ENCODE measurements at regions not wholly inside any gene's neighbourhood (a gene's known extent, or its start where the extent isn't known, plus 50 kb on each side); places are given as distances from the start of the nearest gene placed in this dataset.

DNA sequence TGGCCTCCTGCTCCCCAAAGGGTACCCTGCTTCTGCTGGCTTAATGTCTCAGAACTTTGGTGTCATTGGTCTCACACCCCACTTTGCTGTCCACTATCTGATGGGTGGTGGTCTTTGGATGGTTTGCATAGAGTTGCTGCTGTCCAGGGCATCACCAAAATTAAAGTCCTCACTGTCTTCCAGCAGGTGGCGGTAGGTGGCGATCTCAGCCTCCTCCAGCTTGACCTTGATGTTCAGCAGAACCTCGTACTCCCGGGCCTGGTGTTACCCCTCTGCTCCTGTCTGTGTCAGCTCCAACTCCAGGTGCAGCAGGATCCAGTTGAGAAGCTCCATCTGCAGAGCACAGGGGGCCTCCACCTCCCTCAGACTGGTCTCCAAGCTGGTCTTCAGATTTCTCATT lies 1169.5 kb upstream of the PABPC4L start:
- TF ChIP-seq, protein P1, sequence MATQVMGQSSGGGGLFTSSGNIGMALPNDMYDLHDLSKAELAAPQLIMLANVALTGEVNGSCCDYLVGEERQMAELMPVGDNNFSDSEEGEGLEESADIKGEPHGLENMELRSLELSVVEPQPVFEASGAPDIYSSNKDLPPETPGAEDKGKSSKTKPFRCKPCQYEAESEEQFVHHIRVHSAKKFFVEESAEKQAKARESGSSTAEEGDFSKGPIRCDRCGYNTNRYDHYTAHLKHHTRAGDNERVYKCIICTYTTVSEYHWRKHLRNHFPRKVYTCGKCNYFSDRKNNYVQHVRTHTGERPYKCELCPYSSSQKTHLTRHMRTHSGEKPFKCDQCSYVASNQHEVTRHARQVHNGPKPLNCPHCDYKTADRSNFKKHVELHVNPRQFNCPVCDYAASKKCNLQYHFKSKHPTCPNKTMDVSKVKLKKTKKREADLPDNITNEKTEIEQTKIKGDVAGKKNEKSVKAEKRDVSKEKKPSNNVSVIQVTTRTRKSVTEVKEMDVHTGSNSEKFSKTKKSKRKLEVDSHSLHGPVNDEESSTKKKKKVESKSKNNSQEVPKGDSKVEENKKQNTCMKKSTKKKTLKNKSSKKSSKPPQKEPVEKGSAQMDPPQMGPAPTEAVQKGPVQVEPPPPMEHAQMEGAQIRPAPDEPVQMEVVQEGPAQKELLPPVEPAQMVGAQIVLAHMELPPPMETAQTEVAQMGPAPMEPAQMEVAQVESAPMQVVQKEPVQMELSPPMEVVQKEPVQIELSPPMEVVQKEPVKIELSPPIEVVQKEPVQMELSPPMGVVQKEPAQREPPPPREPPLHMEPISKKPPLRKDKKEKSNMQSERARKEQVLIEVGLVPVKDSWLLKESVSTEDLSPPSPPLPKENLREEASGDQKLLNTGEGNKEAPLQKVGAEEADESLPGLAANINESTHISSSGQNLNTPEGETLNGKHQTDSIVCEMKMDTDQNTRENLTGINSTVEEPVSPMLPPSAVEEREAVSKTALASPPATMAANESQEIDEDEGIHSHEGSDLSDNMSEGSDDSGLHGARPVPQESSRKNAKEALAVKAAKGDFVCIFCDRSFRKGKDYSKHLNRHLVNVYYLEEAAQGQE (IDR thresholded peaks at IDR 0.05; ENCODE audit: low read depth): no peak
- TF ChIP-seq, protein P2, sequence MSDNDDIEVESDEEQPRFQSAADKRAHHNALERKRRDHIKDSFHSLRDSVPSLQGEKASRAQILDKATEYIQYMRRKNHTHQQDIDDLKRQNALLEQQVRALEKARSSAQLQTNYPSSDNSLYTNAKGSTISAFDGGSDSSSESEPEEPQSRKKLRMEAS (IDR thresholded peaks at IDR 0.05): no peak
- TF ChIP-seq CEBPB (IDR thresholded peaks at IDR 0.05) (no peak), YY1 (IDR thresholded peaks at IDR 0.05; ENCODE audit: low read depth) (no peak)
